ENCODE measurements at regions not wholly inside any gene's neighbourhood (a gene's known extent, or its start where the extent isn't known, plus 50 kb on each side); places are given as distances from the start of the nearest gene placed in this dataset.

- H3K27me3 ChIP-seq (ENCODE audit: control insufficient read depth, insufficient read depth, low read length) = no peaks in the 10 kb centered on the region
- H3K4me3 ChIP-seq (ENCODE audit: low read depth, low read length) = no peak overlapping the region
- no peak for DNase-seq (ENCODE audit: low read depth)
- no peaks in the 10 kb centered on the region for H3K36me3 ChIP-seq (ENCODE audit: control insufficient read depth, insufficient read depth, low read length)
- no peak for TF ChIP-seq CTCF (IDR thresholded peaks at IDR 0.05; ENCODE audit: insufficient read depth, low read length, poor library complexity, severe bottlenecking)
Observed at GRCh38 chr5:165000479-165001190, 1495.2 kb downstream of the MAT2B start.

GRCh38 chr5:165003283-165003682 lies 1497.9 kb downstream of the MAT2B start:
- Histone ChIP-seq H3K27me3 (ENCODE audit: control insufficient read depth, insufficient read depth, low read length) (no peaks in the 10 kb centered on the region), H3K4me3 (ENCODE audit: low read depth, low read length) (no peak overlapping the region), H3K36me3 (ENCODE audit: control insufficient read depth, insufficient read depth, low read length) (no peaks in the 10 kb centered on the region)
- DNase-seq (ENCODE audit: low read depth) = no peak
- no peak for TF ChIP-seq CTCF (IDR thresholded peaks at IDR 0.05; ENCODE audit: insufficient read depth, low read length, poor library complexity, severe bottlenecking)

- Histone ChIP-seq H3K36me3 (ENCODE audit: control insufficient read depth, insufficient read depth, low read length) (no peaks in the 10 kb centered on the region), H3K27me3 (ENCODE audit: control insufficient read depth, insufficient read depth, low read length) (no peaks in the 10 kb centered on the region), H3K4me3 (ENCODE audit: low read depth, low read length) (no peak overlapping the region)
- DNase-seq (ENCODE audit: low read depth) = no peak
- TF ChIP-seq CTCF (IDR thresholded peaks at IDR 0.05; ENCODE audit: insufficient read depth, low read length, poor library complexity, severe bottlenecking) = no peak
Observed at GRCh38 chr5:165004175-165004574, 1498.8 kb downstream of the MAT2B start.

GRCh38 chr5:165014439-165014838 lies 1509.0 kb downstream of the MAT2B start:
- H3K27me3 ChIP-seq (ENCODE audit: control insufficient read depth, insufficient read depth, low read length) = no peaks in the 10 kb centered on the region
- TF ChIP-seq CTCF (IDR thresholded peaks at IDR 0.05; ENCODE audit: insufficient read depth, low read length, poor library complexity, severe bottlenecking) = no peak

GRCh38 chr5:165015126-165015525 lies 1509.7 kb downstream of the MAT2B start:
- no peak overlapping the region for H3K4me3 ChIP-seq (ENCODE audit: low read depth, low read length)

More at GRCh38 chr5:165014439-165014838, 1509.0 kb downstream of the MAT2B start:
- no peak overlapping the region for H3K4me3 ChIP-seq (ENCODE audit: low read depth, low read length)
- no peaks in the 10 kb centered on the region for H3K36me3 ChIP-seq (ENCODE audit: control insufficient read depth, insufficient read depth, low read length)
- DNase-seq (ENCODE audit: low read depth) = no peak

More at GRCh38 chr5:165015126-165015525, 1509.7 kb downstream of the MAT2B start:
- H3K27me3 ChIP-seq (ENCODE audit: control insufficient read depth, insufficient read depth, low read length) = no peaks in the 10 kb centered on the region
- DNase-seq (ENCODE audit: low read depth) = no peak
- no peaks in the 10 kb centered on the region for H3K36me3 ChIP-seq (ENCODE audit: control insufficient read depth, insufficient read depth, low read length)
- no peak for TF ChIP-seq CTCF (IDR thresholded peaks at IDR 0.05; ENCODE audit: insufficient read depth, low read length, poor library complexity, severe bottlenecking)

Data from kidney epithelial cell (primary cell).